SW480 (cell line): ENCODE measurements at regions not wholly inside any gene's neighbourhood (a gene's known extent, or its start where the extent isn't known, plus 50 kb on each side); places are given as distances from the start of the nearest gene placed in this dataset.

ENCODE experiments used
- DNase-seq: peaks from one replicate; pipeline ENCODE4 v3.0.0-alpha.2; 2016; ENCODE audit warnings: low spot score

- DNase-seq: no peak
Measured at GRCh38 chr18:77911971-77912605, 662.4 kb downstream of the GALR1 start.

GRCh38 chr18:77918730-77919129, 669.1 kb downstream of the GALR1 start:
- DNase-seq: no peak

DNA sequence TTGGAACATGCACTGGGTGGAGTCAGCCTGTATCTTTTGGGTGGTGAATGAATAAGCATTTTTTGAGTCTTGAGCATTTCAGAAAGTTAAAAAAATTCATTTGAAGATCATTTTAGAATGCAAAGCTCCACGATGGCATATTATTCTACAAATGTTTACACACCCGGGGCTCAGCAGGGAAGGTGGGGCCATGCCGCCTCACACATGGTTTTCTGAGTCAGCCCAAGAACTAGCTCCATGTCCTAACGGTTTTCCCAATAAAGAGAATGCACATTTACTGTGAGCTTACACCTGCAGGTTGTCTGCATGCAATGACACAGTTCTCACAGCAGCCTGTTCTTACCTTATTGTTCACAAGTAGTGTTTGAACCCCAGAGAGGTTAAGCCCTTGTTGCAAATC, 670.3 kb downstream of the GALR1 start:
- DNase-seq: no peak

GRCh38 chr18:77935342-77935741, 685.7 kb downstream of the GALR1 start:
- no peak for DNase-seq

GRCh38 chr18:77940566-77940965, 690.9 kb downstream of the GALR1 start:
- no peak for DNase-seq

DNA sequence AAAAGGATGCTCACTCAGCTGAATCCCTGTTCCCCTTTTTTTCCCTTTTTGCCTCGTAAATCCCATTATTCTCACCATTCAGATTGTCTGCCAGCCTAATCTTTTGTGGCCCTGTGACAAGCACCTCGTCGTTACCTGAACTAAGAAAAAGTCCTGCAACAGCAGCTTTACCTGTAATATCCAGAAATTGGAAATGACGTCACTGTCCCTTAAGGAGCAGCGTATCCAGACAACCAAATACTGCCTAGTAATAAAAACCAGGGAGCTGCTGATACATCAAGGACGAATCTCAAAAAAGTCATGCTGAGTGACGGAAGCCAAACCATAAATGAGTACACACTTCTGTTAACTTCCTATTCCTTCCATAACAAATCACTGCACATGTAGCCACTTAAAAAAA, 694.9 kb downstream of the GALR1 start:
- DNase-seq: no peak

DNA sequence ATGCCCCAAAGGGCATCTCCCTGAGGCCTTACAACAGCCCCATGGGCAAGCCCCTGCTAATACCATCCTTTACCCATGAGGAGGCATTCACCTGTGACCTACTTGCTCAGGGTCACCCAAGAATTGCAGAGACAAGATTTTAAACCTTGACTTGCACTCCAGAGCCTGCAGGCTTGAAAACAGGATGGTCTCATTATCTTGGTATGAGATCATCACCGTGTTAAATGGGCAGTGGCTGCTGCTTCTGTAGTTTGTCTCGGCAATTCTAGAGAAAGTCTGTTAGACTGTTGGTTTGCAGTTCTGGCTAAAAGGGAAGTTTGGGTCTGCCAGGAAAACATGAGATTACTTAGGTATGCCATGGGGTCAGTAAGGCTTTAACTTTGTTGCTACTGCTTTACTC, 698.9 kb downstream of the GALR1 start:
- DNase-seq: no peak

DNA sequence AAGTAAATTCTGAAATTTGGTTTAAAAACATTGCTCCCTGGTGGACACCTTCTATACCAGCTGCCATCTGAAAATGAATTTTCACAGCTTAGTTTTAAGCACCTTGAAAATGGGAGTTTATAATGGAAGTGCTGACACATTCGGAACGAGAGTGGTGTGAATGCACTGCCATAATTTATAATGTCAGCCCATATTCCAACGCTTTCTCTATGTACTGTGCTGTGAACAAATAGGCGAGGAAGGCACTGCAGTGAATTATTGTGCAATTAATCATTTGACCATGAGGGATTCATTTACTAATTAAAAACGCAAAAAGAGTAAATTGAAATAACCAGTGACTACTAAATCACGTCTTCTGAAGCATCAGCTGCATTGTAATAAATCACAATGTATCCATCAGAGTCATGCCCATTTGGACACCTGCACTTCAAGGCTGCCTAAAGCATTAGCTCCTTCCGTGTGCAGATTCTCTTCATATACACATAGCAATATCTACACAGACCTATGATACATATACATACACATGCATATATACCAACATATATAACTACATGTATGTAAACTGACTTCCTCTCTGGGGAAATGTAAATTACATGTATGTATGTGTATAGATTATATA, 699.8 kb downstream of the GALR1 start:
- DNase-seq: no peak

- no peak for DNase-seq
Measured at GRCh38 chr18:77959248-77959647, 709.6 kb downstream of the GALR1 start.

DNA sequence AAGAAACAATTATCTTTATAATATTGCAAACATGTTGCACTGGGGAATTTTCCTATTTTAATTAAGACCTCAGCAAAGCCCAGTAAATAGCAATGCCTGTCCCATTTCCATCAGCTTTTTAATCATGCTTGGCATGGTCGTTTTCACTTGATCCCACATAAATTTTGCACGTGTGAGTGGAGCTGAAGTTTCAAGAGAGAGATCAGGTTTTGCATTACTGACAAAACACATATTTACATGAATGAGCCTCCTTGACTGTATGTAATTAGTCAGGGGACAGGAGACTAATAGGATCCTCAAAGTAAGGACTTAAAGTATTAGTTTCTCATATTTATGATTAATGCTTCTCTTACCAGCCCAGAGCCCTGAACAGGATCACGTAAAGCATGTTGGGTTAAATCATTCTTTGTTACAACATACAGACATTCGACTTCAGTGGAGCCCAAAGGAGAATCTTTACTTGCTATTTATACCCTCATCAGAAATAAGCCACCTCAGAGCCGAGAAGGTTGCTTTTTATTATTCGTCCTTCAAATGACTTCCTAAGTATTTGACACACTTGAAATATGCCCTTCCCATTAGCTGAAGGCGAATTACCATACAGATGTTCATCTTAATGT, 711.3 kb downstream of the GALR1 start:
- no peak for DNase-seq

DNA sequence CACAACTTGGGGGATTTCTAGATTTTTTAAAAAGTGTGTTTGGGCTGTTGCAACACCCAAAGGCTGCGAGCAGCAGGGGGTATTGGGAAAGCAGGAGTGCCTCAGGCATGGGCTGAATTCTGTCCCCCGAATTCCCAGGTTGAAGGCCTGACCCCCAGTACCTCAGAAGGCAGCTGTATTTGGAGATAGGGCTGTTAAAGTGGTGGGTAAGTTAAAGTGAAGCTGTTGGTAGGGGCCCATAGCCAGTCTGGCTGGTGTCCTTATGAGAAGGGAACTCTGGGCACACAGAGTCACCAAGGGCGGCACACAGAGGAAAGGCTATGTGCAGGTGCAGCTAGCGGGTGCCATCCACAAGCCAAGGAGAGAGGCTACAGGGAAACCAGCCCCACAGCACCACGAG, 717.4 kb downstream of the GALR1 start:
- DNase-seq: no peak

GRCh38 chr18:77967791-77968190, 718.1 kb downstream of the GALR1 start:
- DNase-seq: no peak

DNA sequence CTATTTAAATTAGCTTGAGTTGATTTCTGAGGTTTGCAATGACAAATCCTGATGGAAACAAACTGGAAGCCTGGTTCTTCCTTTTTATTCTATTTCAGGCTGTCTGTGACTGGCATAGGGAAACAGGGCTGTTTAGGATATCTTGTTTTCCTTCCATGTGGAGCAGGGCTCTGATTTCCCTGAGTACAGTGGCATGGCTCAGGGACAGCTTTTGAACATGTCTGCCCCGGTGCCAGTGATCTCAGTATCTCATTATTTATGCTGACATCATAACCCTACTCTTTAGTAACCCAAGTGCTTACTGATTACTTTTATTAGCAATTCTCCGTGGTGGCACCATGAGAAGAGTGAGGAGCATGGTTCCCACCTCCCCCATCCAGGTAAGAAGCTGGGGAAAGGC, 720.3 kb downstream of the GALR1 start:
- no peak for DNase-seq

GRCh38 chr18:77970814-77971213, 721.2 kb downstream of the GALR1 start:
- DNase-seq: no peak

DNA sequence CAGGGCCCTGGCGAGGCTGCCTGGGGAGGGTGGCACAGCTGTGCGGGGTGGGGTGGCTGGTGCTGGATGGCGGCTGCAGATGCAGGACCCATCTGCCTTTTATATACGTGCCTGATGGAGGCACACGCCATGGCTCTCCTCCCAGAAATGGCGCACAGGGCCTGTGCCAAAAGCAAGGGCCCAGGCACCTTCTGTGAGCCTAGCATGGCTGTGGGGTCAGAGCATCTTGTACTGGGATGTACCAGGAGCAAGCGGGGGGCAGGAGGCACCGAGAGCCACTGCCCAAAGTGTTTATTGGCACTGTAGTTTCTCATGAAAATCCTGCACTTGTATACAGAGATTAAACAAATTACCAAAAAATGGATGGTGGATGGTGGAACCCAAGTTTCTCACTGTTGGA, 724.1 kb downstream of the GALR1 start:
- DNase-seq: no peak

DNA sequence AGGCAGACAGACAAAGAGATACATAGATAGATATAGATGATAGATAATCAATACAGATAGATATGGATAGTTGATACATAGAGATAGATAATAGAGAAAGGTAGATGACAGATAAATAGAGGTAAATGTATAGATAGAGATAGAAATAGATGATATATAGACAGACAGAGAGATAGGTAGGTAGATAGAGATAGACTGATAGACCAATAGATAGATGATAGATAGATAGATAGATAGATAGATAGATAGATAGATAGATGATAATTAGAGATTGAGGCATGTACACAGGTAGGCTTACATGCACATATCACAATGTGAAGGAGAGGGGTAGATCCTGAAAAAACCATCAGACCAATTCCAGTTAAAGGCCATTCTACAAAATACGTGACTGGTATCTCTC, 724.7 kb downstream of the GALR1 start:
- DNase-seq: no peak

GRCh38 chr18:77977331-77977730, 727.7 kb downstream of the GALR1 start:
- no peak for DNase-seq

- no peak for DNase-seq
Measured at GRCh38 chr18:77980275-77980674, 730.6 kb downstream of the GALR1 start.

- no peak for DNase-seq
Measured at GRCh38 chr18:77981874-77982273, 732.2 kb downstream of the GALR1 start.

DNA sequence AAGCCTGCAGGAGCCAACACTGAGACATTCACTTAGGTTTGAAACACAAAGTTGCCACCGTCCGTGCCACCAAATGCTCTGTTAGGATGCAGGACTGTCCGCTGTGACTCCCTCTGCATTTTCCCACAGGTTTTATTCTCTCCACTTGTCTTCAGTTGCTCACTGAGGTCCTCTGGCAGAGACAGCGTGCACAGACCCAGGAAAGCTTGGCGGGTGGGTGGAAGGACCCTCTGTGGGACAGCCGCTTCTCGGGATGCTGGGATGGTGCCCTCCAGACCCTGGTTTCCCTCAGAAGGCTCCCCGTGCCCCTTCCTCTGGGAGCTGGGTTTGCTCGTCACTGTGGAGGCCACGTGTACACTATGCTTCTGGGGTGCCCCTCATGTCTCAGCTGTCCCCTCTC, 733.6 kb downstream of the GALR1 start:
- no peak for DNase-seq

DNA sequence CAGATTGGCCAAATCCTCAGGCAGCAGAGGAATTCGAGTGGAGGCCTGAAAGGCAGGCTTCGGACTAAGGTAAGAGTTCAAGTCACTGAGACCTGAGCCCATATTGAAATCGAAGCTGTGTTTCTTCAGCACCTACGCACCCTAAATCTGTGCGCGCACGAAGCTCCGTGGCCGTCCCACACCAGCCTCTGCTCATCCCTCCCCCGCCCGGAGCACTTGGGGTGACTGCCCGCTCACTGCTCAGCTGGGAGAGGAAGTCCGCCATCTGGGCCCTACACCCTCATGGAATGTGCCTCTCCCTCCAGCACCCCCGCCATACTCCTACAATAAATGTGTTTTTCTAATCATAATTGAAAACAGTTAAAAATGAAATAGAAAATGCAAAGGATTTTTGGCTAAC, 734.5 kb downstream of the GALR1 start:
- no peak for DNase-seq

DNA sequence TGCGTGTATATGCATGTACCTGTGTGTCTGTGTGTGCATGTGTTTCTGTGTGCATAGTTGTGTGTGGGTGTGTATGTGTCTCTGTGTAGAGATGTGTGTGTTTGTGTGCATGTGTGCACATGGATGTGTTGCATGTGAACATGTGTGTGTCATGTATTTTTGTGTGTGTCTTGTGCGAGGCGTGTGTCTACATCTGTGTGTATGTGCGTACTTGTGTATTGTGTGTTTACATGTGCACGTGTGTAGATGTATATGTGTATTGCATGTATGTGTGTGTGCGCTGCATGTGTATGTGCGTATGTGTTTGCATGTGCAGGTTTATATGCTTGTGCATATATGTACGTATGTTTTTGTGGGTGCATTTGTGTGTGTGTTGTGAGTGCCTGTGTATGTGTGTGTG, 735.2 kb downstream of the GALR1 start:
- DNase-seq: no peak

DNA sequence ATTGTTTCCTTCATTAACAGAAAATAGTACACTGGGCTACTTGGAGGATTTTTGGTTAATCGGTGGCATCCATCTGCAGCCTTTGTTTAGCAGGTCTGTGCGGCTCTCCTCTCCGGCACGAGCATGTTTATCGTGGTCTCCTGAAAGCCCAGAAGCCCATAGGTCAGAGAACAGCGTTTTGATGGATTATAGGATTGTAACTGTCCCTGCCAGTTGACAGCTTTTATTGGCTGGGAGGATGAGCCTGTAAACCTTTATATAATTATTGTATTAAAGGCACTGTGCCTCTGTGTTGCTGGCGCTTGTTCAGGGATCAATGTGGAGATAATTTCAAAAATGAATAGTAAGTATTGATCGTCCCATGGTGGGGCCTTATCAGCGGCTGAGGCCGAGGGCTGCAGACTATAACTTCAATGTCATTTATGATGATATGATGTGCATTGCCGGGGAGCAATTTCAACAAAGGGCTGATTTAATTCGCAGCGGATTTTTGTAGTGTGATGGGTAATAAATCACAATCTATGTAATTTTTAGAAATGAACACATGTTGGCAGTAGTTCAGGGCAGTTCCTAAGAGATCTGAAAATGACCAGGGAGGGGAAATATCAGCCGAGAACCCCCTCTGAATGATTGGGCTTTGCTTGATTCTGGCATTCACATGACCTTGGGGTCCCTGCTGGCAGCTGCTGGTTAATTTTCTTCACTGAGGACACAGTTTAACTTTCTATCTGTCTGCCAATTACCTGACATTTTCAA, 736.1 kb downstream of the GALR1 start:
- no peak for DNase-seq
